ENCODE measurements at regions not wholly inside any gene's neighbourhood (a gene's known extent, or its start where the extent isn't known, plus 50 kb on each side); places are given as distances from the start of the nearest gene placed in this dataset.
"Not testable (repeated sequence)": the region's sequence is repeated elsewhere in the genome, so short reads cannot be mapped to it uniquely, and the experiment has no call there.

- TF ChIP-seq CTCF (IDR thresholded peaks at IDR 0.05; ENCODE audit: insufficient read depth, low read length) = no peak
- DNase-seq (ENCODE audit: low read depth) = no peak
- no peak overlapping the region for H3K4me3 ChIP-seq (ENCODE audit: low read depth, low read length)
Observed at GRCh38 chr9:105121861-105122430, 122.5 kb upstream of the SLC44A1 start.

GRCh38 chr9:105124598-105124997 is 119.9 kb upstream of the SLC44A1 start:
- not testable (repeated sequence) for H3K4me3 ChIP-seq (ENCODE audit: low read depth, low read length); DNase-seq (ENCODE audit: low read depth)

GRCh38 chr9:105126226-105126625 is 118.2 kb upstream of the SLC44A1 start:
- no peak for TF ChIP-seq CTCF (IDR thresholded peaks at IDR 0.05; ENCODE audit: insufficient read depth, low read length)
- no peak for DNase-seq (ENCODE audit: low read depth)
- H3K4me3 ChIP-seq (ENCODE audit: low read depth, low read length) = no peak overlapping the region

GRCh38 chr9:105127863-105128220 is 116.6 kb upstream of the SLC44A1 start:
- DNase-seq (ENCODE audit: low read depth) = no peak
- no peak for TF ChIP-seq CTCF (IDR thresholded peaks at IDR 0.05; ENCODE audit: insufficient read depth, low read length)
- H3K4me3 ChIP-seq (ENCODE audit: low read depth, low read length) = no peak overlapping the region

- H3K4me3 ChIP-seq (ENCODE audit: low read depth, low read length) = no peak overlapping the region
- DNase-seq (ENCODE audit: low read depth) = no peak
- TF ChIP-seq CTCF (IDR thresholded peaks at IDR 0.05; ENCODE audit: insufficient read depth, low read length) = no peak
Observed at GRCh38 chr9:105128908-105129600, 115.4 kb upstream of the SLC44A1 start.

GRCh38 chr9:105129731-105130130 is 114.7 kb upstream of the SLC44A1 start:
- no peak overlapping the region for H3K4me3 ChIP-seq (ENCODE audit: low read depth, low read length)
- no peak for DNase-seq (ENCODE audit: low read depth)
- no peak for TF ChIP-seq CTCF (IDR thresholded peaks at IDR 0.05; ENCODE audit: insufficient read depth, low read length)

GRCh38 chr9:105131981-105132380 is 112.5 kb upstream of the SLC44A1 start:
- TF ChIP-seq CTCF (IDR thresholded peaks at IDR 0.05; ENCODE audit: insufficient read depth, low read length) = no peak
- H3K4me3 ChIP-seq (ENCODE audit: low read depth, low read length) = no peak overlapping the region
- no peak for DNase-seq (ENCODE audit: low read depth)
